Natural killer cell (primary cell): ENCODE measurements at regions not wholly inside any gene's neighbourhood (a gene's known extent, or its start where the extent isn't known, plus 50 kb on each side); places are given as distances from the start of the nearest gene placed in this dataset.

ENCODE experiments used
- ATAC-seq, 3 donors: fragments of 150-1000 bp in 2 of 3; fragments of 200-7000 bp in 1 of 3; cut with Tn5 transposase; 1 replicate in 1 of 3; 2 replicates in 2 of 3; pipeline ENCODE4 v1.10.0; 2021; ENCODE audit warnings: mild to moderate bottlenecking in 2 of 3, moderate library complexity in 2 of 3
- DNase-seq, 2 donors: peaks; one replicate each; pipeline versions ENCODE4 v3.0.0 to v3.0.0-alpha.2; 2013 to 2021; ENCODE audit warnings: mixed read lengths in 1 of 2
- H3K27ac ChIP-seq: one replicate; pipeline ENCODE4 v1.5.1; 2013; ENCODE audit warnings: mild to moderate bottlenecking, low read length
- H3K27me3 ChIP-seq: one replicate; pipeline ENCODE4 v1.6.1; 2013; ENCODE audit warnings: low read length; ENCODE audit not compliant: control insufficient read depth, insufficient read depth
- H3K36me3 ChIP-seq: one replicate; pipeline ENCODE4 v1.6.1; 2013; ENCODE audit warnings: low read length; ENCODE audit not compliant: control insufficient read depth, insufficient read depth
- H3K4me1 ChIP-seq: one replicate; pipeline ENCODE4 v1.6.1; 2013; ENCODE audit warnings: low read length; ENCODE audit not compliant: control insufficient read depth, insufficient read depth
- H3K4me3 ChIP-seq: one replicate; pipeline ENCODE4 v1.5.1; 2013; ENCODE audit warnings: low read length
- H3K9me3 ChIP-seq: one replicate; pipeline ENCODE4 v1.6.1; 2013; ENCODE audit warnings: low read length; ENCODE audit not compliant: control insufficient read depth, insufficient read depth
- H3K27ac Mint-ChIP-seq, 2 donors: one replicate each; pipeline ENCODE4 v1.8.0; 2022; ENCODE audit warnings: mild to moderate bottlenecking in 2 of 2, mixed read lengths in 2 of 2, moderate library complexity in 1 of 2
- H3K27me3 Mint-ChIP-seq, 2 donors: one replicate each; pipeline ENCODE4 v1.8.0; 2022; ENCODE audit warnings: low read depth in 2 of 2, mixed read lengths in 2 of 2
- H3K36me3 Mint-ChIP-seq: one replicate; pipeline ENCODE4 v1.8.0; 2022; ENCODE audit warnings: mixed read lengths
- H3K4me1 Mint-ChIP-seq, 2 donors: one replicate each; pipeline ENCODE4 v1.8.0; 2022; ENCODE audit warnings: mixed read lengths in 2 of 2
- H3K4me3 Mint-ChIP-seq: one replicate; pipeline ENCODE4 v1.8.0; 2022; ENCODE audit warnings: mild to moderate bottlenecking, moderate library complexity, mixed read lengths
- H3K9me3 Mint-ChIP-seq, 2 donors: one replicate each; pipeline ENCODE4 v1.8.0; 2022; ENCODE audit warnings: mixed read lengths in 2 of 2
- CTCF ChIP-seq: fragments of 200-600 bp; IDR thresholded peaks from one replicate; pipeline ENCODE4 v1.8.0; 2022; ENCODE audit warnings: antibody characterized with exemption
- WGBS: methylation state at CpG from one replicate; pipeline ENCODE4 v1.1.7; 2013; ENCODE audit warnings: missing lambda C conversion rate; ENCODE audit not compliant: insufficient coverage; 5-methylcytosine and 5-hydroxymethylcytosine counted together
- intact Hi-C: fragments of 100-400 bp; cut with micrococcal nuclease; formaldehyde crosslinking; loops from one replicate; pipeline ENCODE4 v1.14.2; 2022

- Histone ChIP-seq H3K4me1 (peaks cover 20% of the 10 kb centered on the region), H3K27ac (no peak overlapping the region), H3K27me3 (peaks cover 19% of the 10 kb centered on the region), H3K9me3 (no peaks in the 10 kb centered on the region), H3K4me3 (no peak overlapping the region), H3K36me3 (no peaks in the 10 kb centered on the region)
- Mint-ChIP-seq H3K4me1 (peaks cover 0 to 6% of the 10 kb centered on the region in 2 donors), H3K27me3 (peaks cover 27 to 33% of the 10 kb centered on the region in 2 donors), H3K4me3 (peak overlapping the region; percentile 67), H3K27ac (no peak overlapping the region), H3K36me3 (no peaks in the 10 kb centered on the region), H3K9me3 (no peaks in the 10 kb centered on the region)
- no peak for TF ChIP-seq CTCF
- intact Hi-C loops = no loop called here
- whole genome bisulfite sequencing = 55% methylated on average over 2 of the region's 5 CpGs
- ATAC-seq = no peak
- DNase-seq = no peak
Measured at GRCh38 chr15:89398896-89399237, 64.2 kb upstream of the POLG start.

GRCh38 chr15:89397653-89398023 lies 63.0 kb upstream of the POLG start:
- WGBS = 62% methylated on average over 3 of the region's 3 CpGs
- H3K27ac Mint-ChIP-seq = no peak overlapping the region
- H3K4me3 Mint-ChIP-seq = no peak overlapping the region
- no peak for DNase-seq
- no peak for ATAC-seq
- peaks cover 20% of the 10 kb centered on the region for H3K4me1 ChIP-seq
- no peak for TF ChIP-seq CTCF
- H3K27ac ChIP-seq = no peak overlapping the region
- no peak overlapping the region for H3K4me3 ChIP-seq
- no peaks in the 10 kb centered on the region for H3K36me3 ChIP-seq
- no peaks in the 10 kb centered on the region for H3K36me3 Mint-ChIP-seq
- peaks cover 22 to 27% of the 10 kb centered on the region in 2 donors for H3K27me3 Mint-ChIP-seq
- peaks cover 9% of the 10 kb centered on the region for H3K27me3 ChIP-seq
- intact Hi-C loops = no loop called here
- H3K9me3 Mint-ChIP-seq = no peaks in the 10 kb centered on the region
- no peaks in the 10 kb centered on the region for H3K9me3 ChIP-seq
- H3K4me1 Mint-ChIP-seq = peaks cover 0 to 6% of the 10 kb centered on the region in 2 donors

GRCh38 chr15:89396723-89397652 lies 62.4 kb upstream of the POLG start:
- intact Hi-C loops = no loop called here
- H3K36me3 ChIP-seq = no peaks in the 10 kb centered on the region
- Mint-ChIP-seq H3K4me3 (no peak overlapping the region), H3K36me3 (no peaks in the 10 kb centered on the region), H3K4me1 (peaks cover 0 to 6% of the 10 kb centered on the region in 2 donors), H3K27ac (no peak overlapping the region), H3K9me3 (no peaks in the 10 kb centered on the region), H3K27me3 (peaks cover 15 to 26% of the 10 kb centered on the region in 2 donors)
- TF ChIP-seq CTCF = no peak
- H3K27me3 ChIP-seq = peaks cover 7% of the 10 kb centered on the region
- DNase-seq (no peak), ATAC-seq (no peak)
- peaks cover 20% of the 10 kb centered on the region for H3K4me1 ChIP-seq
- no peaks in the 10 kb centered on the region for H3K9me3 ChIP-seq
- no peak overlapping the region for H3K4me3 ChIP-seq
- WGBS = 76% methylated on average over 11 of the region's 12 CpGs
- H3K27ac ChIP-seq = no peak overlapping the region

- Histone ChIP-seq H3K4me3 (no peak overlapping the region), H3K4me1 (peaks cover 20% of the 10 kb centered on the region), H3K36me3 (no peaks in the 10 kb centered on the region), H3K27me3 (peaks cover 7% of the 10 kb centered on the region), H3K27ac (no peak overlapping the region), H3K9me3 (no peaks in the 10 kb centered on the region)
- no peak for TF ChIP-seq CTCF
- no peak for ATAC-seq
- Mint-ChIP-seq H3K4me3 (no peak overlapping the region), H3K27ac (no peak overlapping the region), H3K9me3 (no peaks in the 10 kb centered on the region), H3K36me3 (no peaks in the 10 kb centered on the region), H3K27me3 (peaks cover 5 to 19% of the 10 kb centered on the region in 2 donors), H3K4me1 (peaks cover 0 to 6% of the 10 kb centered on the region in 2 donors)
- no peak for DNase-seq
- 17% methylated on average over 3 of the region's 4 CpGs for WGBS
- intact Hi-C loops = no loop called here
Measured at GRCh38 chr15:89395996-89396395, 61.4 kb upstream of the POLG start.
